Glutamatergic neuron (in vitro differentiated cells): ENCODE measurements at regions not wholly inside any gene's neighbourhood (a gene's known extent, or its start where the extent isn't known, plus 50 kb on each side); places are given as distances from the start of the nearest gene placed in this dataset.
"Not testable (repeated sequence)": the region's sequence is repeated elsewhere in the genome, so short reads cannot be mapped to it uniquely, and the experiment has no call there.

ENCODE experiments used
- DNase-seq: peaks from one replicate; pipeline ENCODE4 v3.0.0; 2022
- H3K27ac Mint-ChIP-seq: one replicate; pipeline ENCODE4 v1.8.0; 2020; ENCODE audit warnings: mild to moderate bottlenecking, mixed read lengths, inconsistent platforms; ENCODE audit not compliant: unreplicated experiment
- H3K27me3 Mint-ChIP-seq: one replicate; pipeline ENCODE4 v1.8.0; 2020; ENCODE audit warnings: mild to moderate bottlenecking, moderate library complexity, mixed read lengths, inconsistent platforms; ENCODE audit not compliant: unreplicated experiment
- H3K36me3 Mint-ChIP-seq: one replicate; pipeline ENCODE4 v1.8.0; 2020; ENCODE audit warnings: mild to moderate bottlenecking, mixed read lengths, inconsistent platforms; ENCODE audit not compliant: unreplicated experiment
- H3K4me1 Mint-ChIP-seq: one replicate; pipeline ENCODE4 v1.8.0; 2020; ENCODE audit warnings: mild to moderate bottlenecking, low read depth, mixed read lengths, inconsistent platforms; ENCODE audit not compliant: unreplicated experiment
- H3K4me3 Mint-ChIP-seq: one replicate; pipeline ENCODE4 v1.8.0; 2020; ENCODE audit warnings: mild to moderate bottlenecking, mixed read lengths, inconsistent platforms; ENCODE audit not compliant: unreplicated experiment
- H3K9me3 Mint-ChIP-seq: one replicate; pipeline ENCODE4 v1.8.0; 2020; ENCODE audit warnings: mild to moderate bottlenecking, moderate library complexity, mixed read lengths, inconsistent platforms; ENCODE audit not compliant: unreplicated experiment
- TF ChIP-seq, protein P1 (sequence below): fragments of 200-600 bp; sonication (generic); IDR thresholded peaks from one replicate; pipeline ENCODE4 v1.5.0; 2021; ENCODE audit not compliant: partially characterized antibody, unreplicated experiment

- no peaks in the 10 kb centered on the region for H3K27me3 Mint-ChIP-seq
- H3K4me1 Mint-ChIP-seq, result no peaks in the 10 kb centered on the region
- H3K9me3 Mint-ChIP-seq, result no peaks in the 10 kb centered on the region
- H3K4me3 Mint-ChIP-seq, result no peak overlapping the region
- no peaks in the 10 kb centered on the region for H3K36me3 Mint-ChIP-seq
- DNase-seq, result no peak
- TF ChIP-seq, protein P1, sequence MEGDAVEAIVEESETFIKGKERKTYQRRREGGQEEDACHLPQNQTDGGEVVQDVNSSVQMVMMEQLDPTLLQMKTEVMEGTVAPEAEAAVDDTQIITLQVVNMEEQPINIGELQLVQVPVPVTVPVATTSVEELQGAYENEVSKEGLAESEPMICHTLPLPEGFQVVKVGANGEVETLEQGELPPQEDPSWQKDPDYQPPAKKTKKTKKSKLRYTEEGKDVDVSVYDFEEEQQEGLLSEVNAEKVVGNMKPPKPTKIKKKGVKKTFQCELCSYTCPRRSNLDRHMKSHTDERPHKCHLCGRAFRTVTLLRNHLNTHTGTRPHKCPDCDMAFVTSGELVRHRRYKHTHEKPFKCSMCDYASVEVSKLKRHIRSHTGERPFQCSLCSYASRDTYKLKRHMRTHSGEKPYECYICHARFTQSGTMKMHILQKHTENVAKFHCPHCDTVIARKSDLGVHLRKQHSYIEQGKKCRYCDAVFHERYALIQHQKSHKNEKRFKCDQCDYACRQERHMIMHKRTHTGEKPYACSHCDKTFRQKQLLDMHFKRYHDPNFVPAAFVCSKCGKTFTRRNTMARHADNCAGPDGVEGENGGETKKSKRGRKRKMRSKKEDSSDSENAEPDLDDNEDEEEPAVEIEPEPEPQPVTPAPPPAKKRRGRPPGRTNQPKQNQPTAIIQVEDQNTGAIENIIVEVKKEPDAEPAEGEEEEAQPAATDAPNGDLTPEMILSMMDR, result no peak
- H3K27ac Mint-ChIP-seq, result no peak overlapping the region
These were observed 191.9 kb downstream of the MC4R start for GRCh38 chr18:60180671-60181070.

DNA sequence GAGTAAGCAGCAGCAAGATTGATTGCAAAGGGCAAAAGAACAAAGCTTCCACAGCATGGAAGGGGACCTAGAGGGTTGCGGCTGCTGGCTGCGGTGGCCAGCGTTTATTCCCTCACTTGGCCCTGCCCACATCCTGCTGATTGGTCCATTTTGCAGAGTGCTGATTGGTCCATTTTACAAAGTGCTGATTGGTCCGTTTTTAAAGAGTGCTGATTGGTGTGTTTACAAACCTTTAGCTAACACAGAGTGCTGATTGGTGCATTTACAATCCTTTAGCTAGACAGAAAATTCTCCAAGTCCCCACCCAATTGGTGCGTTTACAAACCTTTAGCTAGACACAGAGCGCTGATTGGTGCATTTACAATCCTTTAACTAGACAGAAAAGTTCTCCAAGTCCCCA lies 194.4 kb downstream of the MC4R start:
- H3K4me1 Mint-ChIP-seq, result not testable (repeated sequence)

DNA sequence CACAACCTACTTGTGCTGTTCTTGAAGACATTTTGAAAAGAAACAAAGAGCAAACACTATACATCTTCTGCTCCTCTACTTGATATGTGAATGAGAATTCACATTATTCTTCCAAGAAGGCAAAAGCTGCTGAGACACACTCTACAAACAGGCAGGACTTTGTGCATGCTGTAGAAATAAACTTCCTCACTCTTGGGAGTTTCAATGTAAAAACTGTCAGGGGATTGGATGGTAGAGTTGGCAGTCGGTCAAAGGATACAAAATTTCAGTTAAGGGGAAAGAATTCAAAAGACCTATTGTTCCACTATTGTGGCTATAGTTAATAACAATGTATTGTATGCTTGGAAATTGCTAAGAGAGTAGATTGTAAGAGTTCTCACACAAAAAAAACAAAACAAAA lies 196.3 kb downstream of the MC4R start:
- no peaks in the 10 kb centered on the region for H3K4me1 Mint-ChIP-seq
- H3K36me3 Mint-ChIP-seq, result no peaks in the 10 kb centered on the region
- no peaks in the 10 kb centered on the region for H3K9me3 Mint-ChIP-seq
- TF ChIP-seq, protein P1, result no peak
- H3K27ac Mint-ChIP-seq, result no peak overlapping the region
- no peaks in the 10 kb centered on the region for H3K27me3 Mint-ChIP-seq
- DNase-seq, result no peak
- no peak overlapping the region for H3K4me3 Mint-ChIP-seq

More for the DNA sequence above, 194.4 kb downstream of the MC4R start:
- H3K27me3 Mint-ChIP-seq, H3K27ac Mint-ChIP-seq, H3K4me3 Mint-ChIP-seq, H3K36me3 Mint-ChIP-seq, H3K9me3 Mint-ChIP-seq, DNase-seq: not testable (repeated sequence)

- no peaks in the 10 kb centered on the region for H3K27me3 Mint-ChIP-seq
- no peaks in the 10 kb centered on the region for H3K36me3 Mint-ChIP-seq
These were observed 197.7 kb downstream of the MC4R start for GRCh38 chr18:60174832-60175231.

GRCh38 chr18:60172030-60172429 lies 200.5 kb downstream of the MC4R start:
- Mint-ChIP-seq H3K27ac (no peak overlapping the region), H3K36me3 (no peaks in the 10 kb centered on the region), H3K4me3 (no peak overlapping the region), H3K4me1 (no peaks in the 10 kb centered on the region), H3K9me3 (no peaks in the 10 kb centered on the region), H3K27me3 (peaks cover 2% of the 10 kb centered on the region)
- DNase-seq, result no peak
- TF ChIP-seq, protein P1, result no peak

More at GRCh38 chr18:60174832-60175231, 197.7 kb downstream of the MC4R start:
- Mint-ChIP-seq H3K27ac (no peak overlapping the region), H3K4me1 (no peaks in the 10 kb centered on the region), H3K4me3 (no peak overlapping the region), H3K9me3 (no peaks in the 10 kb centered on the region)
- DNase-seq, result no peak
- TF ChIP-seq, protein P1, result no peak

DNA sequence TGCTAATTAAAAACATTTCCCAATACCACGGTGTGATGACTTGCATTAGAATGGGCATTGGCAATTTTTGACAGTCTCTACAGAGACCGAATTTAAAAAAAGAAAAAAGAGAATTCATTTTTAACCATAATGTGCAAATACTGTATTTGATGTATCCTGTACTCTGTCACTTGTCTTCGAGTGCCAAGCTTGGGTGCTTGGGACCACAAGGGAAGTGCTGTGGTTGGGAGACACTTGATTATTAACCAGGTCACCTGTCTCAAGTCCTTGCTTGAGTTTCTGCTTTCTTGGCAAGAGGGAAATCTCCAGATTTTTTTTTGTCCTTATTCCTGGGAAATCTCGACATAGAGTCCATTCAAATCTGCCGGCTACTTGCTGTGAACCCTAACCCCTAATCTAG lies 209.0 kb downstream of the MC4R start:
- no peak for DNase-seq
- Mint-ChIP-seq H3K9me3 (no peaks in the 10 kb centered on the region), H3K4me3 (no peak overlapping the region), H3K4me1 (no peaks in the 10 kb centered on the region), H3K27me3 (no peaks in the 10 kb centered on the region), H3K27ac (no peak overlapping the region), H3K36me3 (no peaks in the 10 kb centered on the region)
- TF ChIP-seq, protein P1, result no peak
